ENCODE measurements at regions not wholly inside any gene's neighbourhood (a gene's known extent, or its start where the extent isn't known, plus 50 kb on each side); places are given as distances from the start of the nearest gene placed in this dataset.

GRCh38 chr2:187230088-187230487 is 218.0 kb downstream of the CALCRL start:
- TF ChIP-seq CTCF (IDR thresholded peaks at IDR 0.05) (no peak), POLR2A (IDR thresholded peaks at IDR 0.05) (no peak), POLR2AphosphoS5 (IDR thresholded peaks at IDR 0.05) (no peak)
